GM13977 (cell line): ENCODE measurements at regions not wholly inside any gene's neighbourhood (a gene's known extent, or its start where the extent isn't known, plus 50 kb on each side); places are given as distances from the start of the nearest gene placed in this dataset.

ENCODE experiments used
- DNase-seq: peaks from one replicate; pipeline ENCODE4 v3.0.0; 2012; ENCODE audit warnings: low spot score
- CTCF ChIP-seq: IDR thresholded peaks from 2 replicates; pipeline ENCODE4 v1.5.1; 2012; ENCODE audit warnings: mild to moderate bottlenecking, control low read depth; ENCODE audit not compliant: insufficient read depth; ENCODE audit errors: extremely low read depth, missing control alignments
- in situ Hi-C: fragments of 300-500 bp; cut with MboI; formaldehyde crosslinking; loops from one replicate; pipeline ENCODE4 v1.12.0; 2022; ENCODE audit warnings: low sequenced_read_pairs, low pct_unique_long_range_greater_than_20kb, mixed read lengths, inconsistent platforms; ENCODE audit not compliant: unreplicated experiment

GRCh38 chr11:70745451-70745850 is 347.1 kb downstream of the CTTN start:
- no peak for DNase-seq
- in situ Hi-C loops: no loop called here
- TF ChIP-seq CTCF: no peak

- TF ChIP-seq CTCF: no peak
- DNase-seq: no peak
- in situ Hi-C loops: no loop called here
Observed at GRCh38 chr11:70745941-70746340, 347.6 kb downstream of the CTTN start.

- TF ChIP-seq CTCF: no peak
- in situ Hi-C loops: no loop called here
- no peak for DNase-seq
Observed at GRCh38 chr11:70746351-70746750, 348.0 kb downstream of the CTTN start.

GRCh38 chr11:70747285-70747684 is 349.0 kb downstream of the CTTN start:
- no peak for DNase-seq
- in situ Hi-C loops: no loop called here
- no peak for TF ChIP-seq CTCF

- DNase-seq: no peak
- in situ Hi-C loops: no loop called here
- no peak for TF ChIP-seq CTCF
Observed at GRCh38 chr11:70747921-70748320, 349.6 kb downstream of the CTTN start.

GRCh38 chr11:70751142-70751734 is 352.9 kb downstream of the CTTN start:
- in situ Hi-C loops: loop anchor here (25.0 kb wide), 1 partner anchor 289 kb away; no protein-coding TSS in a partner anchor
- DNase-seq: no peak
- TF ChIP-seq CTCF: no peak
